Neutrophil (primary cell): ENCODE measurements at regions not wholly inside any gene's neighbourhood (a gene's known extent, or its start where the extent isn't known, plus 50 kb on each side); places are given as distances from the start of the nearest gene placed in this dataset.
"Not testable (repeated sequence)": the region's sequence is repeated elsewhere in the genome, so short reads cannot be mapped to it uniquely, and the experiment has no call there.

Experiments
- H3K27ac ChIP-seq: fragments of 200-600 bp; sonication (generic); 2 replicates; pipeline ENCODE4 v1.5.1; 2016; ENCODE audit warnings: mild to moderate bottlenecking, moderate library complexity
- H3K27me3 ChIP-seq: fragments of 200-600 bp; sonication (generic); 2 replicates; pipeline ENCODE4 v1.6.0; 2016; ENCODE audit warnings: mild to moderate bottlenecking
- H3K36me3 ChIP-seq: fragments of 200-600 bp; sonication (generic); 2 replicates; pipeline ENCODE4 v1.5.1; 2017
- H3K4me1 ChIP-seq, 2 experiments: fragments of 200-600 bp in 1 of 2; sonication (generic) in 1 of 2; 1 replicate in 1 of 2; 2 replicates in 1 of 2; pipeline versions ENCODE4 v1.5.1 to v1.6.1; 2013 to 2016; ENCODE audit warnings: low read depth in 1 of 2, low read length in 1 of 2, mild to moderate bottlenecking in 1 of 2, moderate library complexity in 1 of 2; ENCODE audit not compliant: control insufficient read depth in 1 of 2, insufficient read depth in 1 of 2
- H3K4me3 ChIP-seq, 2 experiments: fragments of 200-600 bp in 1 of 2; sonication (generic) in 1 of 2; 1 replicate in 1 of 2; 2 replicates in 1 of 2; pipeline ENCODE4 v1.5.1; 2013 to 2016; ENCODE audit warnings: low read depth in 1 of 2, low read length in 1 of 2, mild to moderate bottlenecking in 1 of 2, moderate library complexity in 1 of 2
- H3K9me3 ChIP-seq: fragments of 200-600 bp; sonication (generic); 2 replicates; pipeline ENCODE4 v1.5.1; 2016
- CTCF ChIP-seq: fragments of 200-600 bp; sonication (generic); IDR thresholded peaks from 2 replicates; pipeline ENCODE4 v1.5.1; 2016; ENCODE audit warnings: antibody characterized with exemption

GRCh38 chr3:168933614-168934013, 729.9 kb downstream of the MECOM start:
- H3K27ac ChIP-seq, result no peak overlapping the region
- no peaks in the 10 kb centered on the region for H3K27me3 ChIP-seq
- no peaks in the 10 kb centered on the region for H3K36me3 ChIP-seq
- no peaks in the 10 kb centered on the region for H3K9me3 ChIP-seq
- no peak for TF ChIP-seq CTCF
- no peaks in the 10 kb centered on the region for H3K4me1 ChIP-seq
- H3K4me3 ChIP-seq, result no peak overlapping the region

DNA sequence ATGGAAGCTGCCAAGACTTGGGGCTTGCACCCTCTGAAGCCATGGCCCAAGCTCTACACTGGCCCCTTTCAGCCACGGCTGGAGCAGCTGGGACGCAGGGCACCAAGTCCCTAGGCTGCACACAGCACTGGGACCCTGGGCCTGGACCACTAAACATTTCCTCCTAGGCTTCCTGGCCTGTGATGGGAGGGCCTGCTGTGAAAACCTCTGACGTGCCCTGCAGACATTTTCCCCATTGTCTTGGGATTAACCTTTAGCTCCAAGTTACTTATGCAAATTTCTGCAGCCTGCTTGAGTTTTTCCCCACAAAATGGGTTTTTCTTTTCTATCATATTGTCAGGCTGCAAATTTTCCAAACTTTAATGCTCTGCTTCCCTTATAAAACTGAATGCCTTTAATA, 733.5 kb downstream of the MECOM start:
- H3K4me3 ChIP-seq, H3K36me3 ChIP-seq, H3K27me3 ChIP-seq, H3K4me1 ChIP-seq, H3K27ac ChIP-seq, H3K9me3 ChIP-seq: not testable (repeated sequence)

DNA sequence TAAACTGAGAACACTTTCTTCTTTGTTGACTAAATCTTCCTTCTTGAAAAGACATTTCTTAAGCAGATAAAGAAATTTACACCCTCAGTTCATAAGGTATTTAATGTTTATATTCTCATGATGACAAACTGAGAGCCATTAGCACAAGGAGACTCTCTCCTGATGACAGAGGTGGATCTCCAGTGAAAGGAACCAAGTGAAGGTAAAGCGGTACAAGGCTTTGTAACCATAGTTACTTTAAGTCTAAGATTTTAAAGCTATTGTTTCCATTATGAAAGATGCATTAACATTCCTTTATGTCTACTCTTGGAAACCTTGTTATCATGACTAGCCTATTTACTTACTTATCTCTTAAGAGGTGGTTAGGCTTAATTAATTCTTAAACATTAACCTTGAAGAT, 737.1 kb downstream of the MECOM start:
- Histone ChIP-seq H3K4me3 (no peak overlapping the region), H3K9me3 (no peaks in the 10 kb centered on the region), H3K36me3 (no peaks in the 10 kb centered on the region), H3K27ac (no peak overlapping the region), H3K27me3 (no peaks in the 10 kb centered on the region), H3K4me1 (no peaks in the 10 kb centered on the region)
- TF ChIP-seq CTCF, result no peak

DNA sequence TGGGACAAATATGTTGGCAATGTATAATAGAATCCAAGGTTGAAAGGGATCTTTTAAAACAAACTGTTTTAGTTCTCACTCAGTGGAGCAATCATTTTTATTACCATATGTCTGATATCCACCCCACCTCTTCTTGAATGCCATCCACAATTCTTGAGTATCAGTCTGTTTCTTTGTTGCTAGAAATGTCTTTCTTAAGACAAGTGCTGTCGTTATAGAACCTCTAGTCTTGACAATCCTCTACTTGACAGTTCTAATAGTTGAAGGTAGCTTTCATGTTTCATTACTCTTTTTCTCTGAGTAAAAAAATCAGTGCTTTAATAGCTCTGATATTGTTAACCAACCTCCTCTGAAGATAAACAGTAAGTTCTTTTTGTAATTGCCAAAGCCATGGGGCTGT, 737.9 kb downstream of the MECOM start:
- Histone ChIP-seq H3K4me1 (no peaks in the 10 kb centered on the region), H3K4me3 (no peak overlapping the region), H3K36me3 (no peaks in the 10 kb centered on the region), H3K27ac (no peak overlapping the region), H3K27me3 (no peaks in the 10 kb centered on the region), H3K9me3 (no peaks in the 10 kb centered on the region)
- no peak for TF ChIP-seq CTCF

- Histone ChIP-seq H3K9me3 (no peaks in the 10 kb centered on the region), H3K27me3 (no peaks in the 10 kb centered on the region), H3K27ac (no peak overlapping the region), H3K4me3 (no peak overlapping the region), H3K36me3 (no peaks in the 10 kb centered on the region), H3K4me1 (no peaks in the 10 kb centered on the region)
- no peak for TF ChIP-seq CTCF
Observed at GRCh38 chr3:168914662-168915061, 748.9 kb downstream of the MECOM start.

DNA sequence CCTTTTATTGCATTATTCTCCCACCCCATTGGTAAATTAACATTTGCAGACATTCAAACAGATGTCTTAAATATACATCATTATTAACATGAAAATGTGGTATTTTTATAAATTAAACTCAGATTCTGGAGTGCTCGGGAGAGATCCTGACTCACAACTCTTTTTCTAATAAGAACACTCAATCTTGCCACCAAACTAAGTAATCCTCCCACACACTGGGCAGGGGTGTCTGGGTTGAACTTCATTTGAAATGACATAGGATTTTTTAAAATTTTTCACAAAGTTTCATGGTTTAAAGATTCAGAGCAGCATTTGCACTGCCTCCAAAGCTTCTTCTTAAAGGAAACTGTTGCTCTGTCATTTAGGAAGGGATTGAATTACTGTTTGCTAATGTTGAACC, 754.3 kb downstream of the MECOM start:
- H3K4me3 ChIP-seq, result no peak overlapping the region
- no peak overlapping the region for H3K27ac ChIP-seq
- H3K9me3 ChIP-seq, result no peaks in the 10 kb centered on the region
- H3K27me3 ChIP-seq, result no peaks in the 10 kb centered on the region
- no peaks in the 10 kb centered on the region for H3K36me3 ChIP-seq
- no peak for TF ChIP-seq CTCF
- H3K4me1 ChIP-seq, result no peaks in the 10 kb centered on the region
